ENCODE measurements at regions not wholly inside any gene's neighbourhood (a gene's known extent, or its start where the extent isn't known, plus 50 kb on each side); places are given as distances from the start of the nearest gene placed in this dataset.
A peak's percentile ranks its signal among the peaks of the same experiment; 100 is the strongest.

DNA sequence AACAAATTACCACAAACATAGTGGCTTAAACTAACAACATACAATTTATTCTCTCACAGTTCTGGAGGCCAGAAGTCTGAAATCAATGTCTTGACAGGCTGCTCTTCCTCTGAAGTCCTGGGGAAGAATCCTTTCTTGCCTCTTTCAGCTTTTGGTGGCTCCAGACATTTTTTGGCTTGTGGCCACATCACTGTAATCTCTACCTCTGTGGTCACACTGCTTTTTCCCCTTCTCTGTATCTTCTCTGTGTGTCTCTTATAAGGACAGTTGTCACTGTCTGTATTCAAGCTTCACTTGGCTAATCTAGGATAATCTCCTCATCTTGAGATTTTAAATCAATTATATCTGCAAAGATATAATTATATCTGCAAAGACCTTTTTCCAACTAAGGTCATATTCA is 80.3 kb upstream of the ABHD2 start:
- TF ChIP-seq, protein P1, sequence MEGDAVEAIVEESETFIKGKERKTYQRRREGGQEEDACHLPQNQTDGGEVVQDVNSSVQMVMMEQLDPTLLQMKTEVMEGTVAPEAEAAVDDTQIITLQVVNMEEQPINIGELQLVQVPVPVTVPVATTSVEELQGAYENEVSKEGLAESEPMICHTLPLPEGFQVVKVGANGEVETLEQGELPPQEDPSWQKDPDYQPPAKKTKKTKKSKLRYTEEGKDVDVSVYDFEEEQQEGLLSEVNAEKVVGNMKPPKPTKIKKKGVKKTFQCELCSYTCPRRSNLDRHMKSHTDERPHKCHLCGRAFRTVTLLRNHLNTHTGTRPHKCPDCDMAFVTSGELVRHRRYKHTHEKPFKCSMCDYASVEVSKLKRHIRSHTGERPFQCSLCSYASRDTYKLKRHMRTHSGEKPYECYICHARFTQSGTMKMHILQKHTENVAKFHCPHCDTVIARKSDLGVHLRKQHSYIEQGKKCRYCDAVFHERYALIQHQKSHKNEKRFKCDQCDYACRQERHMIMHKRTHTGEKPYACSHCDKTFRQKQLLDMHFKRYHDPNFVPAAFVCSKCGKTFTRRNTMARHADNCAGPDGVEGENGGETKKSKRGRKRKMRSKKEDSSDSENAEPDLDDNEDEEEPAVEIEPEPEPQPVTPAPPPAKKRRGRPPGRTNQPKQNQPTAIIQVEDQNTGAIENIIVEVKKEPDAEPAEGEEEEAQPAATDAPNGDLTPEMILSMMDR (IDR thresholded peaks at IDR 0.05): no peak
- TF ChIP-seq POLR2A (IDR thresholded peaks at IDR 0.05) (no peak), POLR2AphosphoS5 (IDR thresholded peaks at IDR 0.05; ENCODE audit: insufficient read depth in 1 of 2, low read depth in 1 of 2) (no peak)
- H3K27ac ChIP-seq: no peak overlapping the region
- H3K27me3 ChIP-seq: no peaks in the 10 kb centered on the region
- no peaks in the 10 kb centered on the region for H3K36me3 ChIP-seq
- no peak for DNase-seq (ENCODE audit: extremely low spot score in 2 of 2)
- H3K4me3 ChIP-seq: no peak overlapping the region
- intact Hi-C loops (cut with DNase I): no loop called here
- no peaks in the 10 kb centered on the region for H3K4me1 ChIP-seq
- no peaks in the 10 kb centered on the region for H3K9me3 ChIP-seq

DNA sequence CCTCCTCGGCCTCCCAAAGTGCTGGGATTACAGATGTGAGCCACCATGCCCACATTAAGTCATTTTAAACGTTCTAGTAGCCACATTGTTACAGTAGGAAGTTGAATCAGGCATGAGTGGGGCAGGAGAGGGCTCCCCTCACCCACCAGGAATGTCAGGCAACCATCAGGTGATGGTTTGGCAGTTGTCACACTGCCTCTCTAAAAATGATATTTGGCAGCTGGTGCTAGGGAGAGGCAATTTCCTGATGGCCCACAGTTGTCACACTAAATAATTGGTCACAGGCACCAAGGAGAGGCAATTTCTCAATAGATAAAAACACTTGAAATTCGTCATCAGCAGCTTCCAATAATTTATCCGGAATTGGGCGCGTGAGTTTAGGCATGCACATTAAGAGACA is 79.2 kb upstream of the ABHD2 start:
- Histone ChIP-seq H3K27me3 (no peaks in the 10 kb centered on the region), H3K9me3 (no peaks in the 10 kb centered on the region), H3K4me1 (no peaks in the 10 kb centered on the region), H3K27ac (no peak overlapping the region), H3K36me3 (no peaks in the 10 kb centered on the region), H3K4me3 (no peak overlapping the region)
- no peak for DNase-seq (ENCODE audit: extremely low spot score in 2 of 2)
- no peak for TF ChIP-seq POLR2AphosphoS5 (IDR thresholded peaks at IDR 0.05; ENCODE audit: insufficient read depth in 1 of 2, low read depth in 1 of 2)
- intact Hi-C loops (cut with DNase I): no loop called here

DNA sequence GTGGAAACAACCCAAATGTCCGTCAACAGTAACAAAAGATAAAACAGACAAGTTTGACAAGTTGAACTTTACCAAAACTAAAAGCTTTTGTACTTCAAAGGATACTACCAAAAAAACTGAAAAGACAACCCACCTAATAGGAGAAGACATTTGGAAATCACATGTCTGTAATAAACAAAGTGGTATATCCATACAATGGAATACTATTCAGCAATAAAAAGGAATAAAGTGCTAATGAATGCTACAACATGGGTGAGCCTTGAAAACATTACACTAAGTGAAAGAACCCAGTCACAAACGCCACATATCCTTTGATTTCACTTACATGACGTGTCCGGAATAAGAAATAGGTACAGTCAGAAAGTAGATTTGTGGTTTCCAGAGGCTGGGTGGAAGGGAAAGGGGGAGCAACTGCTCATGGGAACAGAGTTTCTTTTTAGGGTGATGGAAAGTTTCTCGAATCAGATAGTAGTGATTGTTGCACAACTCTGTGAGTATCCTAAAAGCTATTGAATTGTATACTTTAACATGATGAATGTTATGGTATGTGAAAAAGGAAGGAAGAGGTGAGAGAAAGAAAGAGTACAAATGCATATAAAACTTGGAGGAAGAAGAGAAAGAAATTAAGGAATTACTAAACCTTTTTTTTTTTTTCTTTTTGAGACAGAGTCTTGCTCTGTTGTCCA is 72.7 kb upstream of the ABHD2 start:
- no peak overlapping the region for H3K27ac ChIP-seq
- intact Hi-C loops (cut with DNase I): loop anchor here (5.0 kb wide), 2 partner anchors 77 to 103 kb away; partner anchors contain the start of gene MFGE8
- TF ChIP-seq POLR2AphosphoS5 (IDR thresholded peaks at IDR 0.05; ENCODE audit: insufficient read depth in 1 of 2, low read depth in 1 of 2): no peak
- no peak for TF ChIP-seq POLR2A (IDR thresholded peaks at IDR 0.05)
- TF ChIP-seq, protein P1 (IDR thresholded peaks at IDR 0.05): no peak

DNA sequence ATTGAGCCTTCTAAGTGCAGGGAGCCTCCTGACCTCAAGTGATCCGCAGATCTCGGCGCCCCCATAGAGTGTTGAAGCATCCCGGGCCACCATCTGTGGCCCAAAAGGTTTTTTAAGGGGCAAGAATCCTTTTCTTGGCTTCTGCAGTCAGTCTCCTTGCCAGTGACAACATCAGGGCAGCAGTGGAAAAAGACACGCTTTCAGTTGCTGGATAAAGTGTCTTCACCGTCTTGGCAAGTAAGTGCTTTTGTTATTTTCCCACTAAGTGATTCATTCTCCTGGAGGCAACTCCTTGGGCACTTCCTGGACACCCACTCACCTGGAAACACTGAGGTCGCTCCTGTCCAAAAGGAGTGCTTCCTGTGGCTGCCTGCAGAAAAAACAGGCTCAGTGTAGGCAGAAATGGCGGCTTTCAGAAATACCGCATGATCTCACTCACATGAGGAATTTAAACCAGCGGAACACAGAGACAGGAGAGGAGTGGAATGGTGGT is 71.7 kb upstream of the ABHD2 start:
- peaks cover 48% of the 10 kb centered on the region for H3K4me1 ChIP-seq
- intact Hi-C loops (cut with DNase I): loop anchor here (5.0 kb wide), 2 partner anchors 76 to 104 kb away; partner anchors contain the start of gene MFGE8
- TF ChIP-seq POLR2A (IDR thresholded peaks at IDR 0.05) (no peak), POLR2AphosphoS5 (IDR thresholded peaks at IDR 0.05; ENCODE audit: insufficient read depth in 1 of 2, low read depth in 1 of 2) (peak in 1 of 2 donors; percentile 28)
- no peaks in the 10 kb centered on the region for H3K27me3 ChIP-seq
- no peak overlapping the region for H3K4me3 ChIP-seq
- H3K9me3 ChIP-seq: no peaks in the 10 kb centered on the region
- peak overlapping the region; percentile 78 for H3K27ac ChIP-seq
- H3K36me3 ChIP-seq: no peaks in the 10 kb centered on the region
- DNase-seq (ENCODE audit: extremely low spot score in 2 of 2): no peak

More for the DNA sequence above, 72.7 kb upstream of the ABHD2 start:
- Histone ChIP-seq H3K36me3 (no peaks in the 10 kb centered on the region), H3K4me1 (peaks cover 45% of the 10 kb centered on the region), H3K9me3 (no peaks in the 10 kb centered on the region), H3K27me3 (no peaks in the 10 kb centered on the region), H3K4me3 (no peak overlapping the region)
- no peak for DNase-seq (ENCODE audit: extremely low spot score in 2 of 2)

DNA sequence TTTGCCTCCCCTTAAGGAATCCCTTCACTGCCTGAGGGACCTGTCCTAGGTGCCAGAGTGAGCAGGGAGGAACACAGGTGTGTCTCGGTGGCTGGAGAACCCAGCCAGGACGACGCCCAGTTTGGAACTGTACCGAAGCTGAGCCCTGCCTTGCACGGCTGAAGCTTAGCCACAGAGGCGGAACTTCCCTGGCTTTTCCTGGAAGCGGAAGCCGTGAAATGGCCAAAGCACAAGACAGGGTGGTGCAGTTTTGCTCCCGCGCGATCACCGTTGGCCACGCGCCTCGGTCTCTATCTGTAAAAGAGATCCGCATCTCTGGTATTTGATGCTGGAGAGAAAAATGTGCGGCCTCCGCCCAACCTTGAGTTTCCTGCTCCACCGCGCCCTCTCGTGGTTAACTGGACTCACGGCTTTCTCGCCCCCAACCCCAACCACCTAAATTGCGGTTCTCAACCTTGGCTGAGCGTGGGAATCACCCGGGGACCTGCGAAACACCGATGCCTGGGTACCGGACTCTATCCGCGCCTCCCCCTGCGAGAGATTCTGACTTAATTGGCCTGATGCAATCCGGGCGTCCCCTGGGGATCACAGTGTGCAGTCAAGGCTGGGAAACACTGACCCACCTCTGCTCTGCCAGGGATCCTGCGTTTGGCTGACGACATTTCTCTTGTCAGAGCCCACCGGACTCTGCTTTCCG is 70.7 kb upstream of the ABHD2 start:
- TF ChIP-seq POLR2AphosphoS5 (IDR thresholded peaks at IDR 0.05; ENCODE audit: insufficient read depth in 1 of 2, low read depth in 1 of 2): peak; percentile 59 to 62
- TF ChIP-seq, protein P1 (IDR thresholded peaks at IDR 0.05): peak in 2 of 3 experiments; percentile 43 to 72
- no peak for TF ChIP-seq POLR2A (IDR thresholded peaks at IDR 0.05)
- Histone ChIP-seq H3K27ac (peak overlapping the region; percentile 78), H3K27me3 (no peaks in the 10 kb centered on the region), H3K36me3 (no peaks in the 10 kb centered on the region), H3K4me1 (peaks cover 48% of the 10 kb centered on the region), H3K9me3 (no peaks in the 10 kb centered on the region), H3K4me3 (peak overlapping the region; percentile 21 to 37)
- intact Hi-C loops (cut with DNase I): loop anchor here (5.0 kb wide), 2 partner anchors 75 to 105 kb away; partner anchors contain the start of gene MFGE8
- no peak for DNase-seq (ENCODE audit: extremely low spot score in 2 of 2)
